ENCODE measurements at regions not wholly inside any gene's neighbourhood (a gene's known extent, or its start where the extent isn't known, plus 50 kb on each side); places are given as distances from the start of the nearest gene placed in this dataset.

DNA sequence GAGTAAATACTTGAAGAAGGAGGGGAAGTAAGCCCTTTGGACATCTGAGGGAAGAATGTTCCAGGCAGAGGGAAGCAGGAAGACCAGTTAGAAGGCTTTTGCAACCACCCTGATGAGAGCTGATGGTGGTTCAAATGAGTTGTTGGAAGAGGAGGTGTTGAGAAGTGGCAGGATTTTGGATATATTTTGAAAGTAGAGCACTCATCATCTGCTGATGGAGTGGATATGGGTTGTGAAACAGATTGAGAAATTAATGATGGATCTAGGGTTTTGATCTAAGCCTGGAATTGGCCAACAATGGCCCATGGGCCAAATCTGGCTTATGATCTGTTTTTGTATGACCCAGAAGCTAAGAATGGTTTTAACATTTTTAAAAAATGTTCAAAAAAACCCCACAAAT, 230.7 kb downstream of the NDFIP2 start:
- DNase-seq (ENCODE audit: low read depth in 2 of 2) = no peak

DNA sequence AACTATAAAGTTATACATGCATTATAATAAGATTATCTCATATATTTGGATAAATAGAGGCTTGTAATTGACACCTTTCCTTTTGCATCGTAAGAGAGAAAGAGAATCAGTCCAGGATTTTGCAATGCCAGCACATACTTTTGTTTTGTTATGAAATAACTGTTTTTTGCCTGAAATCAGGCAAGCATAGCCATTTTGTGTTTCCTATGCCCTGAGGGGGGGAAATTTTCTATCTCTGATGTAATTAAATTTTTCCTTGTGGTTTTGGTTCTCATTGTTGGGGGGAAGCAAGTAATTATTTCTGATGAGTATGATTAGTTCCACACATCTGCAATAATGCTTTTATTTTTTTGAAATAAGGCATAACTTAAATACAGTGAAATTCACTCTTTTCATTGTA, 229.4 kb downstream of the NDFIP2 start:
- no peak for DNase-seq (ENCODE audit: low read depth in 2 of 2)

DNA sequence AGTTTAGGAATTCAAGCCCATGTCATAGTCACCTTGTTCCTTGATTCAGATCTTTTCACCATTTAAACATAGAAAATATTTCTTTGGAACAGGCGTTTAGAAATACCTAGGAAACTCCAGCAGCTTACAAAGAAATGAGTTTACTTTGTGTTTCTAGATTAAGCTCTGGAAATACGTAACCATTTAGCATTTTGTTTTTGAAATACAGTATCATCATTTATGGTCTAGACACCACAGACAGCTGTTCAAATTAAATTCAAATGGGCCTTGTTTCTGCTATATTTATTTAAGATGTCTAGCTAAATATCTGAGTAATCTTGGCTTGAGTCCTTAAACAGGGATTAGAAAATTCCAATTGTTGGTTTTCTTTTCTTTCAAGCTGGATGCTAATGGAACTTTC, 228.5 kb downstream of the NDFIP2 start:
- DNase-seq (ENCODE audit: low read depth in 2 of 2) = no peak

DNA sequence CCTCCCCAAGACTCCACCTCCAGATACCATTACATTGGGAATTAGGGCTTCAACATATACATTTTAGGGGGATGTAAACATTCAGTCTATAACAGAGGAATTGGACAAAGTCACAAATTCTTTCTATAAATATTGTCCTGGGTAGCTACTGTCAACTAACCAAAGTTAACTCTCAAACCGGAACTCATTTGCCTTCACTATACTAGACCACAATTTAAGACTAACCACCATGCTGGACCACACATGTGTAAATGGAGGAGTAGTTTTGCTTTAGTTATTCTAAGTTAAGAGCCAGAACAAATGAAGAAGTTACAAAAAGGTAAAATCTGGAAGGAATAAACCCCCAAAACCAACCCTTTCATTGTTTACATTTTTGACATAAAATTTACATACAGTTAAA, 222.8 kb downstream of the NDFIP2 start:
- no peak for DNase-seq (ENCODE audit: low read depth in 2 of 2)

DNA sequence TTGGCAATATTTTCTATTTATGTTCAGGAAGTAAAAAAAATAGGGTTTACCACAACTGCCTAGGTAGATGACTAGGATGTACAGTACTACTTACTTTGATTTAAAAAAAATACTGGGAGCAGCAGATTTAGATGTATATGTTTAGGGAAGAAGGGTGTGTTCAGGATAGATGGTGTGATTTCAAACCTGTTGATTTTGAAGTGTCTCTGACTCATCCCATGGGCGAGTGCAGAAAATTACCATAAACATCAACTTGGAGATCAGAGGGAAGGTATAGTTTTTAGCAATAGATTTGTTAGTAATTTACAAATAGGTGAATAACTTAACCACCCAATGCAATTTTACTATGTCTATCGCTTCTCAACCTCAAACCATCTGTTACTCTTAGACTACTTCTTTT, 214.8 kb downstream of the NDFIP2 start:
- DNase-seq (ENCODE audit: low read depth in 2 of 2) = no peak

DNA sequence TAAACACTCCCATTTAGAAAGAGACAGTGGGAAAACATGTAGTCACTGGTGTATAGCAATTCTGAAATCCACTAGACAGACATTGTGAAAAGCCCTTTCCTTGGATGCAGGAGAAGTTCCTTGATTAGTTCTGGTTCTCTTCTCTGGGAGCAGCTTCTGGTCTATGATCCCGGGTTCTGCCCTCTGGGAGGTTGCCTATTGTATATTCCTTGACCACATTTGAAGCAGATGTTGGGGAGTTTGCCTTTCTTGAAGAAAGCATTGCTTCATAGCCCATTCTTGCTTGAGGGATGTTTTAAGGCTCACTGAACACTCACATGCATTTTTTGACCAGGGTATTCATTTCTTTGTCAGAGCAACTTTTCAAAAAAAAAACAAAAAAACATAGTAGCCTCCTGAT, 211.9 kb downstream of the NDFIP2 start:
- DNase-seq (ENCODE audit: low read depth in 2 of 2) = no peak

DNA sequence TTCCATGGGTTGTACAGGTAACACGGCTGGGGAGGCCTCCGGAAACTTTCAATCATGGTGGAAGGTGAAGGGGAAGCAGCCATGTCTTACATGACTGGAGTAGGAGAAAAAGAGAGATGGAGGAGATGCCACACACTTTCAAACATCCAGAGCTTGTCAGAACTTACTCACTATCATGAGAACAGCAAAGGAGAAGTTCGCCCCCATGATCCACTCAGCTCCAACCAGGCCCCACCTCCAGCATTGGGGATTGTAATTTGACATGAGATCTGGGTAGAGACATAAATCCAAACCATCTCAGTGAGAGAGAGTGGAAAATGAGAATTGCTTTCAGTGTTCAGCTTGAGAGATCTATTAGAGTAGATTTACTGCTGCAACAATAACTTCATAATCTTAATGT, 210.9 kb downstream of the NDFIP2 start:
- DNase-seq (ENCODE audit: low read depth in 2 of 2) = no peak

DNA sequence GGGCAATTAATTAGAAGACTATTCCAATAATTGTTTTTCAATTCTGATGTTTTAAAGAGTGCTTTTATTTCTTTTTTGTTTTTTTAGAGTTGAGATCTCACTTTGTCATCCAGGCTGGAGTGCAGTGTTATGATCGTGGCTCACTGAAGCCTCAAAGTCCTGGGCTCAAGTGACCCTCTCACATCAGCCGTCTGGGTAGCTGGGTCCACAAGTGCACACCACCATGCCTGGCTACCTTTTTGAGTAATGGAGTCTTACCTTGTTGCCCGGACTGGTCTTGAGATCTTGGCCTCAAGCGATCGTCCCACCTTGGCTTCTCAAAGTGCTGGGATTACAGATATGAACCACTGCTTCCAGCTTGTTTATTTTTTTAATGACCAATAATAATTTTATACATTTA, 207.8 kb downstream of the NDFIP2 start:
- no peak for DNase-seq (ENCODE audit: low read depth in 2 of 2)

DNA sequence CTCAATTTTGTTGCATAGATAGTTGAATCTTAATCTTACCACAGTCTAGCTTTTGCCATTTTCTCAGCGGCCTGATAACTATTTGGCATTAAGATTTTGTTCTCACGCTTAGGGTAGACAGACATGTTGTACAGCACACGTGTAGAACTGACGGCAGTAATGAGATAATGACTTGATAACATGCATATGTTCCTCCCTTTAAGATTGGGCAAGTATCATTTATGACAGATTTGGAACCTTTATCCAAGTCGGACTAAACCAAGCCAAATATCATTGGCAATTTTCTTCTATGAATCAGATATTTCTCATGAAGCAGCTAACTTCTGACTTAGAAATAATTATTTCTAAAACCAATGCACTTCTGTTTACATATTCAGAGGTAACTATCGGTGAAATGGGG, 205.5 kb downstream of the NDFIP2 start:
- DNase-seq (ENCODE audit: low read depth in 2 of 2) = no peak

DNA sequence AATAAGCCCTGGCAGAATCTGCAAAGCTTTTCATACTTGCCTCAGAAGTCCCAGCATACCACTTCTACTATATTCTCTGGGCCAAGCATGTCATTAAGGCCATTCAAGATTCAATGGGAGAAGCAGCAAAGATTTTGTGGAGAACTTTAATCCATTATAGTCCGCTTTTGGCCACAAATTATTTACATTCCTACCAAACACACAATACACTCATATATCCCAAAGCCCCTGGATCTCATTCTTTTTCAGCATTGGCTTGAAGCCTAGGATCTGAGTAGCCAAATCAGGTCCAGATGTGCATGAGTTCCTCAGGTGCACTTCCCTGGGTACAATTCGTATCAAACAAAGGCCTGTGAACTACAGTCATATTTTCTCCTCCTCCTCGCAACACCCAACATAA, 203.4 kb downstream of the NDFIP2 start:
- DNase-seq (ENCODE audit: low read depth in 2 of 2) = no peak

DNA sequence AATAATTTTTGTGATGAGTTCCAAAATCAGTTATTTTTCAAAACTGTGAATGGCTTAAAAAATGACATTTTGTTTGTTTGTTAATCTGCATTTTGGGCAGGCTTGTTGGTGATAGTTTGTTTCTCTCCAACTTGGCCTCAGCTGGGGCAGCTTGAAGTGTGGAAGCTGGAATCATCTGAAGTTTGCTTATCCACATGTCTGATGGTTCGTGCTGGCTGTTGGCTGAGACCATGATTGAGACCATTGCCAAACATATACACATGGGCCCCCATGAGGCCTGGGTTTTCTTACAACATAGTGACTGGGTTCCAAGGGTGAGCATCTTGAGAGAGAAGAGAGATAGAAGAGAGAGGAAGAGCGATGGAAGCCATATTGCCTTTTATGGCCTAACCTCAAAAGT, 201.2 kb downstream of the NDFIP2 start:
- DNase-seq (ENCODE audit: low read depth in 2 of 2) = no peak

DNA sequence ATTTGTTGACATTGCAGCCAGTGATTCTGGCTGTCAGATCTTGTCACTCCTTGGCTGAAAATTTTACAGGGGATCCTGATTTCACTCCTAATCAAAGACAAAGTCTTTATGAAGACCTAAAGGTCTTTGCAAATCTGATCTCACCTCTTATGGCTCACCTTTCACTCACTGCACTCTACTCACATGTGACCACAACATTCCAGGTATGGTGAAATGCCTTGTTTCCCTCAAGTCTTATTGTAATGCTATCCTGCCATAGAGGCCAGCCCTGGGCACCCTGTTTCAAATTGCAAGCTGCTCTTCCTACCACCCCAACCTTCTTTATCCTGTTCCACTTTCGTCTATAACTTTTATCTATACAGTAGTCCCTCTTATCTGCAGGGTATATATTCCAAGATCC, 200.1 kb downstream of the NDFIP2 start:
- no peak for DNase-seq (ENCODE audit: low read depth in 2 of 2)

DNA sequence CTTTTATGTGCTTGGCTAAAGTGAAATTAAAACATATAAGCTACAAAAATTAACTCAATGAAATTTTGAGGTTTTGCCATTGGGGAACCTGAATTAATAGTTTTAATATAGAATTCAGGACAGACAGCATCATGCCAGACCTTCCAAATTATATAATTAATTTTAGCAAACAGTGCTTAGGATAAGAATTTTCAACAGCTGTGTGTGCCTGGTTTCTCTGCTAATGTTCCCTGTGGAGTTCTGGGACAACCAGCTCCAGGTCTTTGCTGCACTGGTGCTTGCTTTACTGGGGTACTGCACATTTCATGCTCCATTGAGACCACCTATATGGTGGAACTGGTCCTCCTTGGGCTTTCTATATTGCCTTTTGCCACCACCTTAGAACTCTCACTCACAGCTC, 199.5 kb downstream of the NDFIP2 start:
- no peak for DNase-seq (ENCODE audit: low read depth in 2 of 2)

DNA sequence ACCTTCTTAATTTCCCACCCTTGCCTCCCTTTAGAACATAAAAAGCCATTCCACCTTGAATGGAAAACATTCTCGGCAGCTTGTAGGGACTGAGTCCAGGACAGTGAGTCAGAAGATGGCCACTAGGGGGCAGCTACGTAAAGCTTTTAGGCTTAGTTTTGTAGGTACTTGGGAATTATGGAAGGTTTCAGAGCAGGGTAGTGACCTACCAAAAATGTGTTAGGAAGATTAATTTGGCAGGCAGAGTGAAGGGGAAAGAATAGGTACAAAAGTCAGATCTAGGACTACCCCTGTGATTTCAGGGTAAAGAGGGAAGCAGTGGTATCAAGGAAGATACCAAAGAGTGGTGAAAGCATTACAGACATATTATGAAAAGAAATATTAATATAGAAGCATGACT, 198.4 kb downstream of the NDFIP2 start:
- DNase-seq (ENCODE audit: low read depth in 2 of 2) = peak; percentile 7 to 8

DNA sequence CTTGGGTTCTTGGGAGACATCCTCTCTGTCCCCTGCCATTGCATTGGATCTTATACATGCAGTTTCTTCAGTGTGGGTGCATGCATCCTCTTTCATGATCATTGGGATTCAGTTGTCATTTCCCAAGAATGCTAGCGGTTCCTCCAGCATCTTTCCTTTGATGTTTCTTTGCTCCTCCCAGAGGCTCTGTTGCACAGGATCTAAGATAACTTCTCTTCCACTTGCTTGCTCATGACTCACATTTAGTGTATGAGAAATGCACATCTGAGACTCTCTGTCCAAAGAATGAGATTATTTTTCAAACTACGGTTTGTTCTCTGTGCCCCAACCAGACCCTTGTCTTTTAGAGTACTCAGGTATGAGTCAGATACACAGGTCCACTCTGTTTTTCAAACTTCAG, 197.1 kb downstream of the NDFIP2 start:
- DNase-seq (ENCODE audit: low read depth in 2 of 2) = no peak

DNA sequence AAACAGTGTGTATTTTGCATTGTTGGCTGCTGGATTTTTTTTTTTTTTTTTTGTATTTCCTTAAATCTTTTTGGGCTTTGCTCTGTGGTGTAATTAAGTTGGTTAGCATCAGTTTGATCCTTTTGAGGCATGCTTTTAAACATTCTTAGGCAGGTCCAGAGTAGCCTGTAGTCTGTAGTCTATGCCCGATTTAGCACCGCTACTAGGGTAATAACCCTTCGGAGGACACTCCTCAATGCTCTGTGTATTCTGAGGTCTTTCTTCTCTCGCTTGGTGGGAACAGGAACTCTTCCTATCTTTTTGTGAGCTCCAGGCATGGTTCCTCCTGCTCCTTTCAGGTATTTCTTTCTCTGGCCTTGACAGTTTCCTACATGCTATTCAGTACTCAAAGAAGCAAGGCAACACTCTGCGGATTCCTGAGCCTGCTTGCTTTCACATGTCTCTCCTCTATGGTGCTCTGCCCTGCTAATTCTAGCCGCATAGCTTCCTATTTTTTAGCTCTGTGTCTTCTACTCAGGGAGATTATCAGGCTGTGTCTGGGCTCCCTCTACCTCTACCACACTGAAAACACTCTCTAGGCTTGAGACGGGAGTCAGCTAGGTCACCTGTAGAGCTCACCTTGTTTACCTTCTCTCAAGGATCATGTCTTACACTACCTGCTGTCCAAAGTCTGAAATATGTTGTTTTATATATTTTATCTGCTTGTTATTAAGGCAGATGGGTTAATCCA, 195.1 kb downstream of the NDFIP2 start:
- no peak for DNase-seq (ENCODE audit: low read depth in 2 of 2)

DNA sequence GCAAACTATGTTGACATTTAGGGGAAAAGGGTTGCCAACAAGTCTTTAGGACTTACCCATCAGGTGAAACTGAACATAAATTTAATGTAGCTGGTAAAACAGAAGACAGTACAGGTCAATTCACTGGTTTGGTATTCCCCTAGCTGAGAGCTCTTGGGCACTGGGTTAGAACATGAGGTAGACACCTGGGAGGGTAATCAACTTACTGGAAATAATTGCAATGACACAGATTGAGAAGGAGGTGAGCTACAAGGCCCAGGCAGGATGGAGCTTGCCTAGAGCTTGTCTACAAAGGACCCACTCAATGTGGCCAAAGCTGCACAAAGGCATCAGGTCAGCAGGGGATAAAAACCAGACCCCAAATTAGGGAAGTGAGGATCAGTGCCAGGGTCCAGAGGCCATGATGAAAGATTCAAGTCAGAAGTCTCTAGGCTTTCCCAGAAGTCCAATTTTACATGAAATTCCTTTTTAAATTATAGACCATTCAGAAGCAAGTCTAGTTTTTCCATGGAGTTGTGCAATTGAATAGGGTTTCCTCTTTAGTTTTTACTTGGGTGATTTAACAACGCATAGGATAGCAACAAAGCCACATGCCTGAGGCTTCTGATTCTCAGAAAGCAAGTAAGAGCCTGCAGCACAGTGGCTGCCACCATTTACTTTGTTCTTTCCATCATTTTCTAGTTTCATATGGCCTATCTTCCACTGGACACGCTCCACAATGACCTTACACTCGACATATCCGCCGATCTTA, 194.0 kb downstream of the NDFIP2 start:
- no peak for DNase-seq (ENCODE audit: low read depth in 2 of 2)

DNA sequence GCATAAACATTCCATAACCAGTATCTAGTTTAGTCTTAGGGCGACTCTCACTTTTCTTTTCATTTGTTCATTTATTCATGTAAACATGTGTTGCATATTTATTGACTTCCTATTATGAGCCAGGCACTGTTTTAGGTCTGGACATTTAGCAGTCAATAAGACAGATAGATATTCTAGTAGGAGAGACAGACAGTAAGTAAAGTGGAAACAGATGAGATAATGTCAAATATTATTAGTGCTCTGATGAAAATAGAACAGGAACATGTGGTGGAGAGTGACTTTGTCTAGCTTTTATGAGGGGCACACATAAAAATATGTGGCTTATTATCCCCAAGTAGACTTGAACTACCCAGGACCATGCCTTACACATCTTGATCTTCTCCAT, 193.0 kb downstream of the NDFIP2 start:
- no peak for DNase-seq (ENCODE audit: low read depth in 2 of 2)

DNA sequence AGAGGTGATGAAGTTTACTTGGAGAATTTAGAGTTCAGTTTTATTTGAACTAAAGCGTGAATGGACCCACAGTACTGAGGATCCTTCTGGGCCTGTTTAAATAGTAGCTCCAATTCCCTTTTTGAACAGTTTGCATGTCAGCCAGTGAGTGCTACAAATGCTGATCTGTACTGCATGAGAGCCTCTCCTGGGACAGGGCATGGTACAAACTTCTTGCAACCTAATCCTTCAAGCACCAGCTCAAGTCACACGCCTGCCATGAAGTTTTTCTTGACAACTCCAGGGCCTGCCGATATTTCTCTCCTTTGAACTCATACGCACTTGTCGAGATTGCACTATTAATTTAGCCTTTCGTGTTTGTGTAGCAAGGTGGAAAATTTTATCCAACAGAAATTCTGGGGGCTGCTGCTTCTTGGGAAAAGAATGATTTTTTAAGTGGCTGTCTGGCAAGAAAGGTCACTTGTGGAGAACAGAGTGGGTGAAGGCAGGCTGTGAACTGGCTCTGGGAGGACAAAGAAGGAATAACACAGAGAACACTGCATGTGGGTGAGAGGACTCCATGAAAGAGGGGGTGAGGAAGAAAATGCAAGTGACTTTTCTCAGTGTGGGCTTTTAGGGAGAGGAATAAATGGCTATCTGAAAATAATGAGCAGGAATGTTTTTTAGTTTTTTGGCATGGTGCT, 192.5 kb downstream of the NDFIP2 start:
- no peak for DNase-seq (ENCODE audit: low read depth in 2 of 2)

DNA sequence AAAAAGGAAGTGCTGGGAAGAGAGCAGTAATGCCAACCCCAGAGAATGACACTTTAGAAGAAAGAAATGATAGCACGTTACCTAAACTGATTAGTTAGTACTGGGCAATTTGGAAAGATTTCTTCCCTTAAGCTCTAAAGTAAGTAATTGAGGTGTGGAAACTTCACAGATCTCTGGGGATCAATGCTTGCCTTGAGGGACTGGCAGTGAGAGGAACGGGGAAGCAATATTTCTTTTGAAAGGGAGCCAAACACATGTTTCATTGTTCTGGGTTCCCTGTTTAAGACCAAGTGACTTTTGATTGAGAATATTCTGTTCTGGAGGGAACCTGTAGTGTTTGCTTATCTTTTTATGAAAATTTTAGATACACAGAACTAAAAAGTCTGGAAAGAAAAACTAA, 190.5 kb downstream of the NDFIP2 start:
- DNase-seq (ENCODE audit: low read depth in 2 of 2) = no peak

DNA sequence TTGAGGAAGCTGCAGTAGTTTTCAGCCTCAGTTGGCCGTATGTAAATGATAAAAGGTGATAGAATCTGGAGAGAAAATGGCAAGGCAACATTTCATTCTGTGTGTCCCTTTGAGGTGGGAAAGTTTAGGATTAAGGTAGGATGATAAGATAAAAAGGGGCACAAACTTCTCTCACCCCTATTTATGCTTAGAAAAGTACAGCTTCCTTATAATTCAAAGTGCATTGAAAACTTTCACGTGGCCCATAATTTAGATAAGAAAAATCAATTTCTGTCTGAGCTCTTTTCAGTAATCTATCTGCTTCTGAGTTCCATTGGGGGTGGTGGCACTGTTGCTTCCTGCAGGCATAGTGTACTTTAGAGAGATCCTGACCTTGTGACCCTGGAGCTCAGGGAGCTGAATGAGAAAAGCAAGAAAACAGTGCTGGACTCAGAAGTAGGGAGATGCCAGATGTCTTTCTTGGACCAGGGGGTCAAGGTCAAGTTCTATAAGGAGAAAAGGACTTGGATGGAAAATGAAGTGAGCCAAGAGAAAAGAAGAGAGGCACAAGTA, 187.3 kb downstream of the NDFIP2 start:
- DNase-seq (ENCODE audit: low read depth in 2 of 2) = no peak

DNA sequence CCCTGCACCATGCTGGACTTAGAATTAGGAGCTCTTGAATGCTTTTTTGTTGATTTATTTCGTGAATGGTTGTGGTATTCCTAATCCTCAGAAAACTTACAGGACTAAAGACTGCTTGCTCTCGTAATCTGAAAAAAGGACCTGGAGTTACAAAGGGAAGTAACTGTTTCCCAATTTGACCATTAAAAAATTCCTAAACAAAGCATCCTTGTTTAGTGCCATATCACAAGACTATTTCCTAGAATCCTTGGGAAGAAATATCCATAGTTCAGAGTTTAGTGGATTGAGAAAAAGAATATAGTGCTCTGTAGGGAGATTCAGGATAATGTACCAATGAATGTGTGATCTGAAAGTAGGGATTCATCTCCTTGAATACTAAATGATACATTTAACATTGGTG, 186.8 kb downstream of the NDFIP2 start:
- no peak for DNase-seq (ENCODE audit: low read depth in 2 of 2)

Data from stimulated activated CD4-positive, alpha-beta T cell treated with anti-CD3 and anti-CD28 coated beads, Interleukin-1b, Interleukin-23, amount 100 ng/mL, for 4 hours (primary cell).